ENCODE measurements at regions not wholly inside any gene's neighbourhood (a gene's known extent, or its start where the extent isn't known, plus 50 kb on each side); places are given as distances from the start of the nearest gene placed in this dataset.
"Not testable (repeated sequence)": the region's sequence is repeated elsewhere in the genome, so short reads cannot be mapped to it uniquely, and the experiment has no call there.

DNA sequence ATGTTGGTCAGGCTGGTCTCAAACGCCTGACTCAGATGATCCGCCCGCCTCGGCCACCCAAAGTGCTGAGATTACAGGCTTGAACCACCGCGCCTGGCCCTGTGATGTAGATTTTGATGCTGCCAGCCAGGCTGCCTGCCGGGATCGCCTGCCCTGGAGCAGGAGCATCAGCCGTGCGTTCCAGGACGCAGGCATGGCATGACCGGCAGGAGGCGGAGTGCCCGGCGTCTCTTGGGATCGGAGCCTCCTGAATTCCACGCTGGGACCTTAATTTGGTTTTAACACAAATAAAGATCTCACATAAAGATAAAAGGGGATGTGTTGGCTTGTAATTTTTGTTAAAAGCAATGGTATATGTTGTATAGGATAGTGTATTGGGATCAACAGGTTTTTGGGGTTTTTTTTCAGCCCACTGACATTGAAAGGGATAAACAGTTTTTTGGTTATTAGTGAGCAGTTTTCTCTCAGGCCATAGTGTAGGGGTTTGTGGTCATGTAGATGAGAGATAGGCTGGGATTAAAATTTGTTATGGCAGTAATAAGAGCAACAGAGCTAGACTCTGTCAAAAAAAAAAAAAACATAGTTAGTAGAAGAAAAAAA lies 1406.4 kb downstream of the UQCRFS1 start:
- POLR2A ChIA-PET (ENCODE audit: partially characterized antibody): no interaction called here
- Histone ChIP-seq H3K9me3 (ENCODE audit: control insufficient read depth in 1 of 2, low read length in 2 of 2) (no peaks in the 10 kb centered on the region), H3K4me1 (ENCODE audit: insufficient read depth, low read length) (no peaks in the 10 kb centered on the region), H3K36me3 (ENCODE audit: insufficient read depth, low read length) (no peaks in the 10 kb centered on the region), H3K4me3 (ENCODE audit: low read length in 2 of 2) (no peak overlapping the region), H3K27ac (ENCODE audit: low read depth, low read length) (no peak overlapping the region), H3K27me3 (ENCODE audit: insufficient read depth, low read length) (no peaks in the 10 kb centered on the region)
- intact Hi-C loops (cut with micrococcal nuclease): no loop called here
- no peak for DNase-seq
- CTCF ChIA-PET (ENCODE audit: partially characterized antibody): interaction anchor here (0.7 kb wide), 1 partner anchor 74 kb away, joined by 5 read pairs; no protein-coding TSS in a partner anchor
- Mint-ChIP-seq H3K27me3 (no peaks in the 10 kb centered on the region), H3K9me3 (peaks cover 0 to 16% (median 3%) of the 10 kb centered on the region in 8 donors), H3K36me3 (peaks cover 13 to 26% of the 10 kb centered on the region in 2 donors), H3K27ac (no peak overlapping the region), H3K4me1 (no peaks in the 10 kb centered on the region), H3K4me3 (no peak overlapping the region)

DNA sequence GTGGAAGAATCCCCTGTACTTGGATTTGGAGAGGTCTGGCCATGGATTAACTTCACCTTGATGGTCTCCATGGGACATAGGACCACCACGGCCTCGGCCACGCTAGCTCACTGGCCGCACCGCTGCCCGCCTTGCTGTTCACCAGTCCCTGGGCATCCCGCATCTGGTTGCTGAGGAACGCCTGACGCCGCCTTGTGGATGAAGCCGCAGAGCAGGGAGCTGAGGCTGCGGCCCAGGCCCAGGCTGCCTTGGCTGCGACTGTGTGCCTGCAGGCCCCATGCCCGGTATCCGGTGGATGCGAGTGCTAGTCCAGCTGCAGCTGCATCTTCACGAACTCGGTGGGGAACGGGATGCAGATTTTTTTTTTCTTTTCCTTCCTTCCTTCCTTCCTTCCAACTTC lies 1407.1 kb downstream of the UQCRFS1 start:
- Histone ChIP-seq H3K27me3 (ENCODE audit: insufficient read depth, low read length) (no peaks in the 10 kb centered on the region), H3K9me3 (ENCODE audit: control insufficient read depth in 1 of 2, low read length in 2 of 2) (no peaks in the 10 kb centered on the region), H3K36me3 (ENCODE audit: insufficient read depth, low read length) (no peaks in the 10 kb centered on the region), H3K4me1 (ENCODE audit: insufficient read depth, low read length) (no peaks in the 10 kb centered on the region), H3K27ac (ENCODE audit: low read depth, low read length) (no peak overlapping the region), H3K4me3 (ENCODE audit: low read length in 2 of 2) (no peak overlapping the region)
- DNase-seq: no peak
- Mint-ChIP-seq H3K4me3 (no peak overlapping the region), H3K9me3 (peaks cover 0 to 16% (median 3%) of the 10 kb centered on the region in 8 donors), H3K27me3 (no peaks in the 10 kb centered on the region), H3K27ac (no peak overlapping the region), H3K4me1 (no peaks in the 10 kb centered on the region), H3K36me3 (peaks cover 17 to 31% of the 10 kb centered on the region in 2 donors)
- intact Hi-C loops (cut with micrococcal nuclease): no loop called here
- ChIA-PET POLR2A (ENCODE audit: partially characterized antibody) (no interaction called here), CTCF (ENCODE audit: partially characterized antibody) (interaction anchor here (0.7 kb wide), 1 partner anchor 73 kb away, joined by 5 read pairs; no protein-coding TSS in a partner anchor)

DNA sequence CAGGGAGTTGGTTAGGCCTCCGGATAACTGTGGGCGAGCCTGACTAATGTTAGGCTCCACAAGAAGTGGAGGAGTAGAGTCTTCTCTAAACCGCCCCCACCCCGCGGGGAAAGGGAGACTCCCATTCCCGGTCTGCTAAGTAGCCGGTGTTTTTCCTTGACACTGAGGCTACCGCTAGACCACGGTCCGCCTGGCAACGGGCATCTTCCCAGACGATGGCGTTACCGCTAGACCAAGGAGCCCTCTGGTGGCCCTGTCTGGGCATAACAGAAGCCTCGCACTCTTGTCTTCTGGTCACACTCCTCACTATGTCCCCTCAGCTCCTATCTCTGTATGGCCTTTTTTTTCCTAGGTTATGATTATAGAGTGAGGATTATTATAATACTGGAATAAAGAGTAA lies 1410.7 kb downstream of the UQCRFS1 start:
- peaks cover 35 to 42% of the 10 kb centered on the region in 2 donors for H3K36me3 Mint-ChIP-seq
- H3K27me3 ChIP-seq (ENCODE audit: insufficient read depth, low read length); intact Hi-C loops (cut with micrococcal nuclease); H3K27ac ChIP-seq (ENCODE audit: low read depth, low read length); H3K9me3 ChIP-seq (ENCODE audit: control insufficient read depth in 1 of 2, low read length in 2 of 2); H3K4me3 Mint-ChIP-seq; H3K4me3 ChIP-seq (ENCODE audit: low read length in 2 of 2); H3K27ac Mint-ChIP-seq; CTCF ChIA-PET (ENCODE audit: partially characterized antibody); H3K4me1 ChIP-seq (ENCODE audit: insufficient read depth, low read length); H3K36me3 ChIP-seq (ENCODE audit: insufficient read depth, low read length); H3K4me1 Mint-ChIP-seq; POLR2A ChIA-PET (ENCODE audit: partially characterized antibody); DNase-seq; H3K27me3 Mint-ChIP-seq; H3K9me3 Mint-ChIP-seq: not testable (repeated sequence)

DNA sequence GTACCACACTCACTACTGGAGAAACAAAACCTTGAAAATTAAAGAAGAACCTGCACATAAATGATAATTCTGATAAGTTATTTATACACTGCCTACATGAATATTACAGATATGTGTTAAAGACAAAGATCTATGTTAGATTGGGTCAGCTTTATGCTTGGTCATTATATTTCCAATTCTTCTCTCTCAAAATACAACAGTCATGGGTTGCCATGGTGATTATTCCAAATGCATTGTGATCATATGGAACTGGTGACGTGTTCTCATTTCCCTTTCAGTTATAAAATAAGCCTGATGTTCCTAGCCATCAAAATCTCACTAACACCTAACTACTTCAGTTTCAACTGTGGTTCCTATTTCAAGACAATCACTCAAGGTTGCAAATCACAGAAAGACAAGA lies 1416.4 kb downstream of the UQCRFS1 start:
- intact Hi-C loops (cut with micrococcal nuclease): no loop called here
- no peaks in the 10 kb centered on the region for H3K27me3 Mint-ChIP-seq
- H3K4me1 ChIP-seq (ENCODE audit: insufficient read depth, low read length): peaks cover 18% of the 10 kb centered on the region
- no peak for DNase-seq
- H3K4me3 ChIP-seq (ENCODE audit: low read length in 2 of 2): no peak overlapping the region
- H3K36me3 Mint-ChIP-seq: peaks cover 19 to 34% of the 10 kb centered on the region in 2 donors
- H3K27me3 ChIP-seq (ENCODE audit: insufficient read depth, low read length): no peaks in the 10 kb centered on the region
- H3K27ac ChIP-seq (ENCODE audit: low read depth, low read length): no peak overlapping the region
- no peaks in the 10 kb centered on the region for H3K9me3 ChIP-seq (ENCODE audit: control insufficient read depth in 1 of 2, low read length in 2 of 2)
- no peaks in the 10 kb centered on the region for H3K36me3 ChIP-seq (ENCODE audit: insufficient read depth, low read length)
- ChIA-PET POLR2A (ENCODE audit: partially characterized antibody) (no interaction called here), CTCF (ENCODE audit: partially characterized antibody) (no interaction called here)
- no peaks in the 10 kb centered on the region for H3K9me3 Mint-ChIP-seq
- peak overlapping the region in 3 of 7 donors; percentile 25 to 65 (median 62) for H3K27ac Mint-ChIP-seq
- peak overlapping the region in 5 of 8 donors; percentile 11 to 63 (median 44) for H3K4me3 Mint-ChIP-seq
- peaks cover 16 to 43% (median 28%) of the 10 kb centered on the region in 4 donors for H3K4me1 Mint-ChIP-seq

DNA sequence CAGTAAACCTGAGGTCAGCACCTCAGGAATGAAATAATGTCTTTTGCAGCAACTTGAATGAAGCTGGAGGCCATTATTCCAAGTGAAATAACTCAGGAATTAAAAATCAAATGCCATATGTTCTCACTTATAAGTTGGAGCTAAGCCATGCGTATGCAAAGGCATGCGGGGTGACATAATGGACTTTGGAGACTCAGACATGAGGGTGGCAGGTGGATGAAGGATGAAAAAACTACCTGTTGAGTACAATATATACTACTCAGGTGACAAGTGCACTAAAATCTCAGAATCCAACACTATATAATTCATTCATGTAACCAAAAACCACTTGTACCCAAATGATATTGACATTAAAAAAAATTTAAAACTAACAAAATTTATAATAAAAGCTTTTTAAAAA lies 1416.9 kb downstream of the UQCRFS1 start:
- H3K27me3 ChIP-seq (ENCODE audit: insufficient read depth, low read length): no peaks in the 10 kb centered on the region
- no peaks in the 10 kb centered on the region for H3K27me3 Mint-ChIP-seq
- no peak overlapping the region for H3K27ac ChIP-seq (ENCODE audit: low read depth, low read length)
- no peaks in the 10 kb centered on the region for H3K9me3 Mint-ChIP-seq
- intact Hi-C loops (cut with micrococcal nuclease): no loop called here
- H3K27ac Mint-ChIP-seq: peak overlapping the region in 2 of 7 donors; percentile 35 to 67
- no peaks in the 10 kb centered on the region for H3K36me3 ChIP-seq (ENCODE audit: insufficient read depth, low read length)
- H3K4me3 ChIP-seq (ENCODE audit: low read length in 2 of 2): no peak overlapping the region
- peaks cover 16 to 32% of the 10 kb centered on the region in 2 donors for H3K36me3 Mint-ChIP-seq
- H3K4me1 Mint-ChIP-seq: peaks cover 16 to 43% (median 28%) of the 10 kb centered on the region in 4 donors
- DNase-seq: no peak
- peak overlapping the region in 6 of 8 donors; percentile 8 to 66 (median 46) for H3K4me3 Mint-ChIP-seq
- ChIA-PET POLR2A (ENCODE audit: partially characterized antibody) (no interaction called here), CTCF (ENCODE audit: partially characterized antibody) (no interaction called here)
- H3K9me3 ChIP-seq (ENCODE audit: control insufficient read depth in 1 of 2, low read length in 2 of 2): no peaks in the 10 kb centered on the region
- H3K4me1 ChIP-seq (ENCODE audit: insufficient read depth, low read length): peaks cover 20% of the 10 kb centered on the region

DNA sequence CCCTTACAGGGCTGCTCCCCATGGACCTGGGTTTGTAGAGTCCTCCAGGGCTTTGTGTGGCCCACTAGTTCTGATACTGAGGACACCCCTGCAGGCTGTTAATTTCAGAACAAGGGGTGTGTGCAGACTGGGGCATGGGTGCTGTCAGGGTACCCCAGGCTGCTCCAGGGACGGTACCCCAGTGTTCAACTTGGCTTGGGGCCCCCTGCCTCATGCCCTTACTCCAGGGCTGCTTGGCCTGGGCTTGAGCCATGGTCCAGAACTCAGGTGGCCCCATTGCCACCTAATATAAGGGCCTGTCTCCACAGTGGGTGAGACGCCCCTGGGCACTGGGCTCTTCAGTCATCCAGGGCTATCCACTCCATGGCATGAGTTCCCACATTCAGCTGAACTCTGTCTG lies 1417.6 kb downstream of the UQCRFS1 start:
- peak overlapping the region; percentile 66 for H3K27ac ChIP-seq (ENCODE audit: low read depth, low read length)
- H3K36me3 Mint-ChIP-seq: peaks cover 9 to 28% of the 10 kb centered on the region in 2 donors
- H3K27me3 ChIP-seq (ENCODE audit: insufficient read depth, low read length): no peaks in the 10 kb centered on the region
- peaks cover 23% of the 10 kb centered on the region for H3K4me1 ChIP-seq (ENCODE audit: insufficient read depth, low read length)
- no peaks in the 10 kb centered on the region for H3K36me3 ChIP-seq (ENCODE audit: insufficient read depth, low read length)
- no peaks in the 10 kb centered on the region for H3K9me3 ChIP-seq (ENCODE audit: control insufficient read depth in 1 of 2, low read length in 2 of 2)
- ChIA-PET CTCF (ENCODE audit: partially characterized antibody) (interaction anchor here (1.0 kb wide), 1 partner anchor 8 kb away, joined by 3 read pairs; no protein-coding TSS in a partner anchor), POLR2A (ENCODE audit: partially characterized antibody) (no interaction called here)
- no peaks in the 10 kb centered on the region for H3K27me3 Mint-ChIP-seq
- H3K4me3 ChIP-seq (ENCODE audit: low read length in 2 of 2): no peak overlapping the region
- H3K9me3 Mint-ChIP-seq: no peaks in the 10 kb centered on the region
- H3K4me1 Mint-ChIP-seq: peaks cover 16 to 48% (median 31%) of the 10 kb centered on the region in 4 donors
- DNase-seq: no peak
- H3K4me3 Mint-ChIP-seq: peak overlapping the region in 7 of 8 donors; percentile 15 to 98 (median 50)
- peak overlapping the region in 3 of 7 donors; percentile 22 to 67 (median 35) for H3K27ac Mint-ChIP-seq
- intact Hi-C loops (cut with micrococcal nuclease): no loop called here

DNA sequence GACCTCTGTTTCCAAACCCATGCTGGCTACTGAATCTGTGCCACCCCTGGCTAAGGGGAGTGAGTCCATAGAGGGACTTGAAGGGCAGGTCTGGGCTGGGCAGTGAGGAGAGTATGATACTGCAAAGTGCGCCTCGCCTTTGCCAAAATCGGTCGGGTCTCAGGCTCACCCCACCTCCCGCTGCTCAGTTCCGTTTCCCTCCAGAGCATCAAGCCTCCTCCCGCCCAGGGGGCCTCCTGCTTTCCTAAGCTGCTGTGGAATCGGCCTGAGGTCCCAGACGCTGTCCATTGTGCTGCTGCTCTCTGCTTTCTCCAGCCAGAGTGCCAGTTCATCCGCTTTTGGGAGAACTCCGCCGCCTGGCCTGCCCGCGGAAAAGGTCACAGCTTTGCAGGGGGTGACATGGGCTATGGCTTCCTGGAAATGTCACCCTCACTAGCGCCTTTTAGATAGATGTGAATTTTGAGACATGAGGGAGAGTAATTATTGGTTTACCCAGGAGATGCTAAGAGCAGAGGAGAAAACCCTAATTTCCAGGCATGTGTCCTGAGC lies 1418.4 kb downstream of the UQCRFS1 start:
- POLR2A ChIA-PET (ENCODE audit: partially characterized antibody): interaction anchor here (1.4 kb wide), 1 partner anchor 11 kb away, joined by 3 read pairs; no protein-coding TSS in a partner anchor
- Mint-ChIP-seq H3K27me3 (no peaks in the 10 kb centered on the region), H3K36me3 (peaks cover 5 to 27% of the 10 kb centered on the region in 2 donors), H3K4me3 (peak overlapping the region; percentile 91 to 99 (median 98)), H3K27ac (peak overlapping the region; percentile 85 to 98 (median 94)), H3K4me1 (peaks cover 16 to 48% (median 30%) of the 10 kb centered on the region in 4 donors), H3K9me3 (no peaks in the 10 kb centered on the region)
- no peaks in the 10 kb centered on the region for H3K27me3 ChIP-seq (ENCODE audit: insufficient read depth, low read length)
- intact Hi-C loops (cut with micrococcal nuclease): loop anchor here (5.0 kb wide), 1 partner anchor 1418 kb away; the partner anchor contains the start of gene UQCRFS1
- no peaks in the 10 kb centered on the region for H3K36me3 ChIP-seq (ENCODE audit: insufficient read depth, low read length)
- CTCF ChIA-PET (ENCODE audit: partially characterized antibody): interaction anchor here (1.0 kb wide), 1 partner anchor 9 kb away, joined by 3 read pairs; no protein-coding TSS in a partner anchor
- DNase-seq: peak in 2 of 5 donors; percentile 11 to 15
- peak overlapping the region; percentile 75 to 85 for H3K4me3 ChIP-seq (ENCODE audit: low read length in 2 of 2)
- no peaks in the 10 kb centered on the region for H3K9me3 ChIP-seq (ENCODE audit: control insufficient read depth in 1 of 2, low read length in 2 of 2)
- peak overlapping the region; percentile 66 for H3K27ac ChIP-seq (ENCODE audit: low read depth, low read length)
- H3K4me1 ChIP-seq (ENCODE audit: insufficient read depth, low read length): peaks cover 23% of the 10 kb centered on the region
